DND-41 (cell line): ENCODE measurements at regions not wholly inside any gene's neighbourhood (a gene's known extent, or its start where the extent isn't known, plus 50 kb on each side); places are given as distances from the start of the nearest gene placed in this dataset.

Experiments used
- CTCF ChIP-seq: IDR thresholded peaks from 2 replicates; pipeline ENCODE4 v1.5.1; 2012; ENCODE audit warnings: borderline replicate concordance, low read length, moderate library complexity, mild to moderate bottlenecking; ENCODE audit not compliant: poor library complexity, severe bottlenecking; ENCODE audit errors: extremely low read depth
- EZH2 ChIP-seq: IDR thresholded peaks from 3 replicates; pipeline ENCODE4 v1.6.1; 2012; ENCODE audit warnings: borderline replicate concordance, low read depth, mild to moderate bottlenecking, moderate library complexity, low read length, inconsistent platforms; ENCODE audit not compliant: severe bottlenecking

GRCh38 chr13:54196684-54197083, 1168.1 kb downstream of the OLFM4 start:
- TF ChIP-seq CTCF (no peak), EZH2 (no peak)
